Progenitor cell of endocrine pancreas (in vitro differentiated cells): ENCODE measurements at regions not wholly inside any gene's neighbourhood (a gene's known extent, or its start where the extent isn't known, plus 50 kb on each side); places are given as distances from the start of the nearest gene placed in this dataset.
"Not testable (repeated sequence)": the region's sequence is repeated elsewhere in the genome, so short reads cannot be mapped to it uniquely, and the experiment has no call there.

Experiments
- DNase-seq: peaks from one replicate; pipeline ENCODE4 v3.0.0; 2021; ENCODE audit warnings: low spot score; ENCODE audit not compliant: unreplicated experiment
- H3K27ac Mint-ChIP-seq: 2 replicates; pipeline ENCODE4 v1.8.0; 2021; ENCODE audit warnings: mild to moderate bottlenecking, moderate library complexity, mixed read lengths
- H3K27me3 Mint-ChIP-seq: 2 replicates; pipeline ENCODE4 v1.8.0; 2021; ENCODE audit warnings: mixed read lengths
- H3K36me3 Mint-ChIP-seq: 2 replicates; pipeline ENCODE4 v1.8.0; 2022; ENCODE audit warnings: mixed read lengths; ENCODE audit not compliant: insufficient read depth
- H3K4me1 Mint-ChIP-seq: 2 replicates; pipeline ENCODE4 v1.8.0; 2021; ENCODE audit warnings: low read depth, mixed read lengths
- H3K4me3 Mint-ChIP-seq: 2 replicates; pipeline ENCODE4 v1.8.0; 2021; ENCODE audit warnings: low read depth, mild to moderate bottlenecking, moderate library complexity, mixed read lengths
- H3K9me3 Mint-ChIP-seq: 2 replicates; pipeline ENCODE4 v1.8.0; 2021; ENCODE audit warnings: low read depth, mixed read lengths
- CTCF ChIP-seq: fragments of 200-600 bp; sonication (generic); IDR thresholded peaks from one replicate; pipeline ENCODE4 v1.5.0; 2021; ENCODE audit warnings: antibody characterized with exemption, mild to moderate bottlenecking; ENCODE audit not compliant: unreplicated experiment

GRCh38 chr12:59432057-59432456 is 163.8 kb upstream of the SLC16A7 start:
- H3K4me3 Mint-ChIP-seq = no peak overlapping the region
- no peaks in the 10 kb centered on the region for H3K9me3 Mint-ChIP-seq
- H3K27me3 Mint-ChIP-seq = no peaks in the 10 kb centered on the region
- peaks cover 2% of the 10 kb centered on the region for H3K4me1 Mint-ChIP-seq
- TF ChIP-seq CTCF = no peak
- no peaks in the 10 kb centered on the region for H3K36me3 Mint-ChIP-seq
- H3K27ac Mint-ChIP-seq = no peak overlapping the region
- DNase-seq = no peak

GRCh38 chr12:59431266-59431665 is 164.6 kb upstream of the SLC16A7 start:
- no peaks in the 10 kb centered on the region for H3K9me3 Mint-ChIP-seq
- TF ChIP-seq CTCF = no peak
- no peaks in the 10 kb centered on the region for H3K36me3 Mint-ChIP-seq
- H3K4me1 Mint-ChIP-seq = peaks cover 2% of the 10 kb centered on the region
- H3K4me3 Mint-ChIP-seq = no peak overlapping the region
- no peak for DNase-seq
- no peak overlapping the region for H3K27ac Mint-ChIP-seq
- H3K27me3 Mint-ChIP-seq = no peaks in the 10 kb centered on the region

GRCh38 chr12:59429766-59430165 is 166.1 kb upstream of the SLC16A7 start:
- no peaks in the 10 kb centered on the region for H3K27me3 Mint-ChIP-seq

GRCh38 chr12:59425798-59426197 is 170.0 kb upstream of the SLC16A7 start:
- no peak overlapping the region for H3K27ac Mint-ChIP-seq
- H3K36me3 Mint-ChIP-seq = no peaks in the 10 kb centered on the region
- no peak for DNase-seq
- H3K4me1 Mint-ChIP-seq = no peaks in the 10 kb centered on the region
- H3K27me3 Mint-ChIP-seq = no peaks in the 10 kb centered on the region
- no peaks in the 10 kb centered on the region for H3K9me3 Mint-ChIP-seq
- H3K4me3 Mint-ChIP-seq = no peak overlapping the region
- no peak for TF ChIP-seq CTCF

More at GRCh38 chr12:59429766-59430165, 166.1 kb upstream of the SLC16A7 start:
- H3K36me3 Mint-ChIP-seq = no peaks in the 10 kb centered on the region
- H3K4me3 Mint-ChIP-seq = no peak overlapping the region
- H3K27ac Mint-ChIP-seq = no peak overlapping the region
- no peak for TF ChIP-seq CTCF
- H3K9me3 Mint-ChIP-seq = no peaks in the 10 kb centered on the region
- peaks cover 2% of the 10 kb centered on the region for H3K4me1 Mint-ChIP-seq
- DNase-seq = no peak

- not testable (repeated sequence) for H3K27ac Mint-ChIP-seq, H3K27me3 Mint-ChIP-seq, DNase-seq, H3K4me3 Mint-ChIP-seq, H3K4me1 Mint-ChIP-seq, H3K36me3 Mint-ChIP-seq, H3K9me3 Mint-ChIP-seq
Measured at GRCh38 chr12:59424666-59425065, 171.2 kb upstream of the SLC16A7 start.

GRCh38 chr12:59414051-59414450 is 181.8 kb upstream of the SLC16A7 start:
- no peak overlapping the region for H3K4me3 Mint-ChIP-seq
- no peaks in the 10 kb centered on the region for H3K9me3 Mint-ChIP-seq
- no peak overlapping the region for H3K27ac Mint-ChIP-seq
- H3K27me3 Mint-ChIP-seq = no peaks in the 10 kb centered on the region
- H3K4me1 Mint-ChIP-seq = no peaks in the 10 kb centered on the region
- no peak for TF ChIP-seq CTCF
- no peak for DNase-seq
- no peaks in the 10 kb centered on the region for H3K36me3 Mint-ChIP-seq
